Fibroblast of lung (primary cell): ENCODE measurements at regions not wholly inside any gene's neighbourhood (a gene's known extent, or its start where the extent isn't known, plus 50 kb on each side); places are given as distances from the start of the nearest gene placed in this dataset.

ENCODE experiments used
- DNase-seq, 2 donors: peaks; one replicate each; pipeline versions ENCODE4 v3.0.0 to v3.0.0-alpha.2; 2010; ENCODE audit warnings: low read depth in 2 of 2
- H2AFZ ChIP-seq: 2 replicates; pipeline ENCODE4 v1.5.1; 2012; ENCODE audit warnings: low read length, control low read depth, inconsistent platforms
- H3K27ac ChIP-seq: 2 replicates; pipeline ENCODE4 v1.5.1; 2011; ENCODE audit warnings: low read length, control low read depth; ENCODE audit not compliant: insufficient read depth
- H3K27me3 ChIP-seq: 2 replicates; pipeline ENCODE4 v1.5.1; 2011; ENCODE audit warnings: mild to moderate bottlenecking, low read length; ENCODE audit not compliant: control insufficient read depth, insufficient read depth
- H3K36me3 ChIP-seq: 2 replicates; pipeline ENCODE4 v1.5.1; 2011; ENCODE audit warnings: low read length; ENCODE audit not compliant: control insufficient read depth, insufficient read depth
- H3K4me1 ChIP-seq: 2 replicates; pipeline ENCODE4 v1.5.1; 2011; ENCODE audit warnings: low read length; ENCODE audit not compliant: control insufficient read depth, insufficient read depth; ENCODE audit errors: extremely low read depth
- H3K4me2 ChIP-seq: 2 replicates; pipeline ENCODE4 v1.5.1; 2011; ENCODE audit warnings: low read length, control low read depth; ENCODE audit not compliant: insufficient read depth; ENCODE audit errors: extremely low read depth
- H3K4me3 ChIP-seq, 4 experiments: fragments of 200-600 bp in 1 of 4; sonication (generic) in 1 of 4; replicated peaks in 1 of 4; 2 replicates each; pipeline ENCODE4 v1.5.1; 2011 to 2016; ENCODE audit warnings: low read length in 4 of 4, low read depth in 3 of 4, mild to moderate bottlenecking in 3 of 4, control low read depth in 2 of 4, inconsistent platforms in 1 of 4, mixed read lengths in 1 of 4; ENCODE audit not compliant: insufficient read depth in 1 of 4; ENCODE audit errors: control extremely low read depth in 1 of 4
- H3K79me2 ChIP-seq: 2 replicates; pipeline ENCODE4 v1.5.1; 2012; ENCODE audit warnings: mild to moderate bottlenecking, low read length, inconsistent platforms; ENCODE audit not compliant: control insufficient read depth, insufficient read depth
- H3K9ac ChIP-seq: 2 replicates; pipeline ENCODE4 v1.5.1; 2011; ENCODE audit warnings: mild to moderate bottlenecking, low read length, control low read depth; ENCODE audit not compliant: insufficient read depth
- H3K9me3 ChIP-seq: 2 replicates; pipeline ENCODE4 v1.5.1; 2012; ENCODE audit warnings: low read depth, low read length; ENCODE audit not compliant: control insufficient read depth, insufficient read depth
- H4K20me1 ChIP-seq: 2 replicates; pipeline ENCODE4 v1.5.1; 2011; ENCODE audit warnings: low read length; ENCODE audit not compliant: control insufficient read depth, insufficient read depth; ENCODE audit errors: extremely low read depth
- CTCF ChIP-seq, 2 donors: IDR thresholded peaks in 1 of 2; conservative IDR thresholded peaks in 1 of 2; 1 replicate in 1 of 2; 2 replicates in 1 of 2; pipeline ENCODE4 v1.5.1; 2011 to 2012; ENCODE audit warnings: low read length in 2 of 2, control low read depth in 1 of 2, inconsistent platforms in 1 of 2, low read depth in 1 of 2, mild to moderate bottlenecking in 1 of 2
- EZH2 ChIP-seq: IDR thresholded peaks from 2 replicates; pipeline ENCODE4 v1.5.1; 2012; ENCODE audit warnings: low read length, control low read depth, mild to moderate bottlenecking; ENCODE audit errors: missing control alignments

DNA sequence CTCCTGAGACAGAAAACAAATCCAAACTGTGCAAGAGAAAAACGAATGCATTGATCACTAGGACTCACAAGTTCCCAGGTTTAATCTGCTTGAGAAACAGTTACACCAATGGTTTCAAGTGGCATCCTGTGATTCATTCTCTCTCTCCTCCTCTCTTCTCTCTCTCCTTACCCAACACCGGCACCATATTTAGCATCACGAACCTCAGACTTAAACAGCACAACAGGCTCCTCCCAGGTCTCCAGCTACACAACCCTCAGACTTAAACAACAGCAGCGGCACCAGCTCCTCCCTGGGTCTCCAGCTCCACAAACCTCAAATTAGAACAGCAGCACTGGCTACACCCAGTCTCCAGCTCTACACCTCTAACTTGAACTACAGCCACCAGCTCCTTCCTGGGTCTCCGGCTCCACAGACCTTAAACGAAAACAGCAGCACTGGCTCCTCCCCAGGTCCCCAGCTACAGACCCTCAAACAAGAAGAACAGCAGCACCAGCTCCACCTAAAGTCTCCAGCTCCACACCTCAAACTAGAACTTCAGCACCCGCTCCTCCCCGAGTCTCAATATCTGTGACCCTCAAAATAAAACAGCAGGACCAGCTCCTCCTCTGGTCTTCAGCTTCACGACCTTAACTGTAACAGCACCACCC lies 355.9 kb downstream of the PREX1 start:
- Histone ChIP-seq H3K4me2 (no peak overlapping the region), H4K20me1 (no peaks in the 10 kb centered on the region), H3K4me3 (no peak overlapping the region), H3K79me2 (no peaks in the 10 kb centered on the region), H3K27ac (no peak overlapping the region), H3K36me3 (no peaks in the 10 kb centered on the region), H3K4me1 (no peaks in the 10 kb centered on the region), H2AFZ (no peak overlapping the region), H3K9me3 (no peaks in the 10 kb centered on the region), H3K27me3 (no peaks in the 10 kb centered on the region), H3K9ac (no peak overlapping the region)
- DNase-seq = no peak
- TF ChIP-seq CTCF (conservative IDR thresholded peaks at IDR 0.05 in 1 of 2, IDR thresholded peaks at IDR 0.05 in 1 of 2; ENCODE audit: low read depth in 1 of 2, low read length in 2 of 2) = no peak
- TF ChIP-seq EZH2 = no peak

DNA sequence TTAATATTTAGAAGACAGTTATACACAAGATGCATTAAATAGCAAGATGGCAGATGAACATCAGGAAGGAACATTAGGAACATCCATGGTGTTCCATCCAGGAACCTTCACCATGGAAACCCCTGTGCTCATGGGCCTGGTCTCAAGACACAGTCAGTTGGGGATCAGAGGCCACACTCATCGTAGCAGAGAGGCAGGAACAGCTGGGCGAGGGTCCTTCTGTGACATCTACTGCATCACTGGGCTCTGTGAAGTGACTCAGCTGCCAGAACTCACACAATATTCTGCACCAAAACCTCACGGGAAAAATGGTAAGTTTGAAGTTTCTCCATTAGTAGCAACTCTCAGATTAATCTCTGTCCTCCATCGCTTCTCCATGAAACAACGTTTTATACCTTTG lies 356.6 kb downstream of the PREX1 start:
- Histone ChIP-seq H3K27ac (no peak overlapping the region), H3K4me1 (no peaks in the 10 kb centered on the region), H4K20me1 (no peaks in the 10 kb centered on the region), H3K27me3 (no peaks in the 10 kb centered on the region), H3K4me2 (no peak overlapping the region), H3K79me2 (no peaks in the 10 kb centered on the region), H3K36me3 (no peaks in the 10 kb centered on the region), H3K4me3 (no peak overlapping the region), H3K9me3 (no peaks in the 10 kb centered on the region), H2AFZ (no peak overlapping the region), H3K9ac (no peak overlapping the region)
- DNase-seq = no peak
- TF ChIP-seq CTCF (conservative IDR thresholded peaks at IDR 0.05 in 1 of 2, IDR thresholded peaks at IDR 0.05 in 1 of 2; ENCODE audit: low read depth in 1 of 2, low read length in 2 of 2) (no peak), EZH2 (no peak)

- no peak overlapping the region for H3K9ac ChIP-seq
- no peaks in the 10 kb centered on the region for H3K27me3 ChIP-seq
- H3K9me3 ChIP-seq = no peaks in the 10 kb centered on the region
- no peaks in the 10 kb centered on the region for H3K36me3 ChIP-seq
- no peak overlapping the region for H2AFZ ChIP-seq
- no peak overlapping the region for H3K4me2 ChIP-seq
- no peak for TF ChIP-seq EZH2
- H3K4me1 ChIP-seq = no peaks in the 10 kb centered on the region
- no peak overlapping the region for H3K27ac ChIP-seq
- no peaks in the 10 kb centered on the region for H4K20me1 ChIP-seq
- no peaks in the 10 kb centered on the region for H3K79me2 ChIP-seq
- no peak for DNase-seq
- H3K4me3 ChIP-seq = no peak overlapping the region
These were observed 357.7 kb downstream of the PREX1 start for GRCh38 chr20:48470141-48470540.
